CD4-positive, CD25-positive, alpha-beta regulatory T cell (primary cell): ENCODE measurements at regions not wholly inside any gene's neighbourhood (a gene's known extent, or its start where the extent isn't known, plus 50 kb on each side); places are given as distances from the start of the nearest gene placed in this dataset.

Experiments
- ATAC-seq, 2 donors: fragments of 150-1000 bp; cut with Tn5 transposase; one replicate each; pipeline ENCODE4 v1.10.0; 2021; ENCODE audit warnings: low read depth in 2 of 2, moderate number of reproducible peaks in 2 of 2, moderate library complexity in 1 of 2
- DNase-seq, 3 donors: peaks; one replicate each; pipeline versions ENCODE4 v3.0.0 to v3.0.0-alpha.2; 2012 to 2022; ENCODE audit warnings: mixed read lengths in 1 of 3
- H3K27ac ChIP-seq: one replicate; pipeline ENCODE4 v1.7.0; 2013; ENCODE audit warnings: mild to moderate bottlenecking, low read length; ENCODE audit not compliant: insufficient read depth, poor library complexity, severe bottlenecking
- H3K27me3 ChIP-seq: one replicate; pipeline ENCODE4 v1.7.0; 2013; ENCODE audit warnings: low read length; ENCODE audit not compliant: control insufficient read depth, insufficient read depth
- H3K36me3 ChIP-seq: one replicate; pipeline ENCODE4 v1.7.0; 2013; ENCODE audit warnings: mild to moderate bottlenecking, low read length, moderate library complexity; ENCODE audit not compliant: control insufficient read depth, insufficient read depth
- H3K4me1 ChIP-seq: 2 replicates; pipeline ENCODE4 v1.7.0; 2013; ENCODE audit warnings: mild to moderate bottlenecking, low read length; ENCODE audit not compliant: insufficient read depth, control insufficient read depth, poor library complexity, severe bottlenecking
- H3K4me3 ChIP-seq: one replicate; pipeline ENCODE4 v1.7.0; 2013; ENCODE audit warnings: low read depth, mild to moderate bottlenecking, low read length, moderate library complexity
- H3K9me3 ChIP-seq, 2 experiments: 1 replicate in 1 of 2; 2 replicates in 1 of 2; pipeline ENCODE4 v1.7.0; 2013; ENCODE audit warnings: low read length in 2 of 2, mild to moderate bottlenecking in 1 of 2, moderate library complexity in 1 of 2; ENCODE audit not compliant: control insufficient read depth in 2 of 2
- H3K27ac Mint-ChIP-seq, 3 donors: one replicate each; pipeline ENCODE4 v1.8.0; 2020 to 2022; ENCODE audit warnings: mild to moderate bottlenecking in 3 of 3, mixed read lengths in 3 of 3, moderate library complexity in 2 of 3
- H3K27me3 Mint-ChIP-seq: one replicate; pipeline ENCODE4 v1.8.0; 2022; ENCODE audit warnings: mild to moderate bottlenecking, mixed read lengths
- H3K36me3 Mint-ChIP-seq: one replicate; pipeline ENCODE4 v1.8.0; 2020; ENCODE audit warnings: mixed read lengths
- H3K4me1 Mint-ChIP-seq, 4 donors: one replicate each; pipeline ENCODE4 v1.8.0; 2020 to 2022; ENCODE audit warnings: mixed read lengths in 4 of 4, mild to moderate bottlenecking in 1 of 4
- H3K4me3 Mint-ChIP-seq, 4 donors: one replicate each; pipeline ENCODE4 v1.8.0; 2020 to 2022; ENCODE audit warnings: mild to moderate bottlenecking in 4 of 4, mixed read lengths in 4 of 4, moderate library complexity in 3 of 4
- H3K9me3 Mint-ChIP-seq, 7 donors: one replicate each; pipeline ENCODE4 v1.8.0; 2020 to 2022; ENCODE audit warnings: mixed read lengths in 7 of 7, mild to moderate bottlenecking in 3 of 7, moderate library complexity in 2 of 7

DNA sequence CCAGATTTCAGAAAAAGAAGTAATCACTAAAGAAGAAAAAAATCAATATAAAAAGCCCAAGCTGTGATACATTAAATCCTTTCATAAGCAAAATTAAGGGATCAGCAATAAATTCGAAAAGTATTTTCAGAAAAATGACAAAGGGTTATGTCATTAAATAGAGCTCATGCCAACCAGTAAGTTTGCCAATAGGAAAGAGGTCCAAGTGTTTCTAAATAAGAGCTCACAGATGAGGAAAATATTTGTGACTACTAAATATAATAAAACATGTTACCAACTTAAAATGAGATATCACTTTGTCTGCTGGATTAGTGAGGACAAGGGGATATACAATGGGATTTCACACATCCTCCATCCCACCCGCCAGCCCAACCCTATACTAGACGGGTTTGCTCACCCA lies 140.3 kb upstream of the EYA4 start:
- ATAC-seq, result no peak
- no peak for DNase-seq
- Histone ChIP-seq H3K27ac (no peak overlapping the region), H3K36me3 (no peaks in the 10 kb centered on the region), H3K4me1 (no peaks in the 10 kb centered on the region), H3K9me3 (no peaks in the 10 kb centered on the region), H3K4me3 (no peak overlapping the region), H3K27me3 (no peaks in the 10 kb centered on the region)
- H3K27me3 Mint-ChIP-seq, result no peaks in the 10 kb centered on the region
- H3K27ac Mint-ChIP-seq, result no peak overlapping the region
- no peak overlapping the region for H3K4me3 Mint-ChIP-seq
- no peaks in the 10 kb centered on the region for H3K4me1 Mint-ChIP-seq
- H3K9me3 Mint-ChIP-seq, result peaks cover 0 to 4% (median 0%) of the 10 kb centered on the region in 7 donors
- no peaks in the 10 kb centered on the region for H3K36me3 Mint-ChIP-seq

DNA sequence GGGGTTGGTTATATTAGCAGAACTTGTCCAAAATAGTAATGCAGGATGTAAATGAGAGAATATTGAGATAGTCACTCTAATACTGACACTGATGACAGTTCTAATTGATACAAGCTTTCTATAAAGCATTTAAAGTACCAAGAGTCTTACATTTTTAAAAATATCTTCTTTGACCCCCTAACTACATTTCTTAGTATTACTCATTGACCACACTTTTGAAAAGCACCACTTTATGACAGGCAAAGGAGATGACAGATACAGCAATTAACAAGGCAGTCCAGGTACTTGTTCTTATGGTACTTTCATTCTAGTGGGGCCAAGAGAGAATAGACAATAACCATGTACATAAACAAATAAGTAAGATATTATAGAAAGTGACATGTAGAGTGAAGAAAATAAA lies 139.4 kb upstream of the EYA4 start:
- Mint-ChIP-seq H3K36me3 (no peaks in the 10 kb centered on the region), H3K4me1 (no peaks in the 10 kb centered on the region), H3K27ac (no peak overlapping the region), H3K27me3 (no peaks in the 10 kb centered on the region), H3K9me3 (peaks cover 0 to 4% (median 0%) of the 10 kb centered on the region in 7 donors), H3K4me3 (no peak overlapping the region)
- Histone ChIP-seq H3K9me3 (peaks cover 0 to 2% of the 10 kb centered on the region in 2 experiments), H3K4me1 (no peaks in the 10 kb centered on the region), H3K4me3 (no peak overlapping the region), H3K27ac (no peak overlapping the region), H3K27me3 (no peaks in the 10 kb centered on the region), H3K36me3 (no peaks in the 10 kb centered on the region)
- no peak for ATAC-seq
- no peak for DNase-seq

DNA sequence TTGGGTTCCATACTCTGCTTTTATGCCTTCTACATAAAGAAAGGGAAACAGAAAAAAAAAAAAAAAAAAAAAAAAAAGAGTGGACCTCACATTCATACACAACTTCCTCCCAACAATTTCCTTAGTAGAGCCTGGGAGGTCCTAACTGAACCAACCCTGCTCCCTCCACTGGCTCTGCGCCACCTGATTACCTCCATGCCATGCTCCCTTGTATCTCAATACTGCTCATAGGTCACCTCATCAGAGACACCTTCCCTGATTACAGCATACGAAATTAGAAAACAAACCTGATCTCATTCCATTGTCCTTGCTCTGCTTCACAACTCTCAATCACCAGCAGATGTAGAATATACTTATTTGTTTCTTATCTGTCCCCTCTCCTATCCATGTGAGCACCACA lies 134.2 kb upstream of the EYA4 start:
- peaks cover 0 to 4% (median 1%) of the 10 kb centered on the region in 7 donors for H3K9me3 Mint-ChIP-seq
- ATAC-seq, result no peak
- no peaks in the 10 kb centered on the region for H3K4me1 Mint-ChIP-seq
- Histone ChIP-seq H3K4me1 (no peaks in the 10 kb centered on the region), H3K36me3 (no peaks in the 10 kb centered on the region), H3K9me3 (peaks cover 0 to 2% of the 10 kb centered on the region in 2 experiments), H3K27ac (no peak overlapping the region), H3K4me3 (no peak overlapping the region), H3K27me3 (no peaks in the 10 kb centered on the region)
- no peaks in the 10 kb centered on the region for H3K36me3 Mint-ChIP-seq
- DNase-seq, result no peak
- H3K27ac Mint-ChIP-seq, result no peak overlapping the region
- no peaks in the 10 kb centered on the region for H3K27me3 Mint-ChIP-seq
- no peak overlapping the region for H3K4me3 Mint-ChIP-seq

DNA sequence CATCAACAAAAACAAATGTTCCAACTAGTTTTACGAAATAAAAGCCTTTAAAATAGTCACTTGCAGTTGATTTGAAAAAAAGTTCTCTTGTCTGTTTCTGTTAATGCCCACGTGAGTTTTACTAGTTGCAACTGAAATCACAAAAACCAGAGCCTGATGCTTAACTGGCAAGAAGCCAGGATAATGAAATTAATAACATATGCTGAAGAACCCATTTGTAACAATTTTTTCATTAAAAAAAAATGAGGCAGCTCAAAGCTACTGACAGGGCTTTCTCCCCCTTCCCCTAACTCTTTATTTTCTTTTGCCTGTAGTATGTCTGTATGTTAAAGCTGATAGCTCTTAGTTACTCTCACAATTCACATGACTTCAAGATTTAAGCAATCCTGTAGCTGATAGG lies 132.7 kb upstream of the EYA4 start:
- H3K27ac Mint-ChIP-seq, result no peak overlapping the region
- Histone ChIP-seq H3K27me3 (no peaks in the 10 kb centered on the region), H3K36me3 (no peaks in the 10 kb centered on the region), H3K4me3 (no peak overlapping the region), H3K27ac (no peak overlapping the region), H3K9me3 (peaks cover 0 to 2% of the 10 kb centered on the region in 2 experiments), H3K4me1 (no peaks in the 10 kb centered on the region)
- no peaks in the 10 kb centered on the region for H3K36me3 Mint-ChIP-seq
- DNase-seq (no peak), ATAC-seq (no peak)
- no peak overlapping the region for H3K4me3 Mint-ChIP-seq
- no peaks in the 10 kb centered on the region for H3K27me3 Mint-ChIP-seq
- peaks cover 0 to 4% (median 1%) of the 10 kb centered on the region in 7 donors for H3K9me3 Mint-ChIP-seq
- H3K4me1 Mint-ChIP-seq, result no peaks in the 10 kb centered on the region

DNA sequence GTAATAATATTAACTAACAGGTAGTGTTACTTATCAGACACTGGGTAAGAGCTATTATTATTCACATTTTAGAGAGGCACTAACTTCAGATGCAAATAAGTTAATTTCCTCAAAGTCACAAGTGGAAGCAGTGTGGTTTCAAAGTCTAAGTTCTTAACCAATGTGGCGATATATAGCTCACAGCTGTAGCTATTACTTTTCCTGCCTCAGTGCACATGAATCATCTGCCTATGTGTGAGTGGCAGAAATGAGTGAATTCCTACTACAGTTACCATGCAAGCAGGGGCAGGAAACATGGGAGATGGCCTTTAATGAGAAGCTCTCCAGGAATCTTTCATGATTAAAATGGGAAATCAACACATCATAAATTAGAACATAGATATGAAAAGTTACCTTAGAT lies 126.2 kb upstream of the EYA4 start:
- no peak for DNase-seq
- H3K9me3 Mint-ChIP-seq, result peaks cover 0 to 10% (median 3%) of the 10 kb centered on the region in 7 donors
- no peak overlapping the region for H3K27ac ChIP-seq
- no peaks in the 10 kb centered on the region for H3K27me3 Mint-ChIP-seq
- no peak overlapping the region for H3K27ac Mint-ChIP-seq
- ATAC-seq, result no peak
- no peaks in the 10 kb centered on the region for H3K9me3 ChIP-seq
- H3K4me3 ChIP-seq, result no peak overlapping the region
- no peaks in the 10 kb centered on the region for H3K4me1 ChIP-seq
- no peak overlapping the region for H3K4me3 Mint-ChIP-seq
- H3K27me3 ChIP-seq, result no peaks in the 10 kb centered on the region
- H3K36me3 Mint-ChIP-seq, result no peaks in the 10 kb centered on the region
- H3K4me1 Mint-ChIP-seq, result no peaks in the 10 kb centered on the region
- H3K36me3 ChIP-seq, result no peaks in the 10 kb centered on the region

DNA sequence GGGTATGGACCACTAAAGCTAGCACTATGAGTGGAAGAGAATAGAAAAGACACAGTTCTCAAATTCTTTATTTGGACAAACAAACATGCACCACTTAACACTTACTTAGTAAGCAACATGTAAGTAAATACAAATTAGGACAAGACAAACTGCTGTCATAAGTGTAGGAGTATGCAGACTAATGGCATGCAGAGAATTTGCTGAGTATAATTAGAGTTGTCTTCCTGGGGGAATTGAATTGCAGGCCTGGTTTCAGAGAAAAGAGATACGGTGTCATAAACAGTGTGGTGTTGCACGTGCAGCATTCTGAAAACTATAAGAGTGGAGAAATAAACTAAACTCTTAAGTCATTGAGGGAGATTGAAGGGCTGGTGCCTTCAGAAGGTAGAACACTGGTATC lies 125.2 kb upstream of the EYA4 start:
- no peak overlapping the region for H3K27ac ChIP-seq
- no peaks in the 10 kb centered on the region for H3K36me3 ChIP-seq
- H3K4me3 ChIP-seq, result no peak overlapping the region
- no peaks in the 10 kb centered on the region for H3K27me3 Mint-ChIP-seq
- H3K9me3 ChIP-seq, result no peaks in the 10 kb centered on the region
- H3K4me1 Mint-ChIP-seq, result no peaks in the 10 kb centered on the region
- H3K27ac Mint-ChIP-seq, result no peak overlapping the region
- H3K36me3 Mint-ChIP-seq, result no peaks in the 10 kb centered on the region
- no peak overlapping the region for H3K4me3 Mint-ChIP-seq
- peaks cover 0 to 15% (median 3%) of the 10 kb centered on the region in 7 donors for H3K9me3 Mint-ChIP-seq
- ATAC-seq (no peak), DNase-seq (no peak)
- no peaks in the 10 kb centered on the region for H3K27me3 ChIP-seq
- no peaks in the 10 kb centered on the region for H3K4me1 ChIP-seq

DNA sequence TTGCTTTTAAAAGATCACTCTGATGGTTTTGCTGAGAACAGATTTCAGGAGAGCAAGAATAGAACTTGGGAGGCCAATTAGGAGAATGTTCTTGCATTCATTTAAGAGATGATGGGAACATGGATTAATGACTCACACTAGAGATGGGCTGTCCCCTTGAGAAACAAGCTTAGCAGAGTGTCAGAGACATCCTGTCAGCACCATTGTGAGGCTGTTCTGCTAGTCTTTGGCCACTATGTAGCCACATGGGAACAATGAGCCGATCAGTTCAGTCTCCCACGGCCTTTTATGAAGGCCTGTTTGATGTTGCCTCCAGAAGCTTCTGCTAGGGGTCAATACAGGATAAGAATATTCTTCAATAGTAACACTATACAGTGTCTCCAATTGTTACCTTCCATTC lies 113.0 kb upstream of the EYA4 start:
- no peak overlapping the region for H3K4me3 ChIP-seq
- Mint-ChIP-seq H3K4me1 (no peaks in the 10 kb centered on the region), H3K4me3 (no peak overlapping the region), H3K27me3 (no peaks in the 10 kb centered on the region), H3K36me3 (no peaks in the 10 kb centered on the region), H3K9me3 (peaks cover 0 to 5% (median 0%) of the 10 kb centered on the region in 7 donors), H3K27ac (no peak overlapping the region)
- H3K27ac ChIP-seq, result no peak overlapping the region
- no peaks in the 10 kb centered on the region for H3K36me3 ChIP-seq
- no peaks in the 10 kb centered on the region for H3K9me3 ChIP-seq
- H3K4me1 ChIP-seq, result no peaks in the 10 kb centered on the region
- DNase-seq, result no peak
- no peaks in the 10 kb centered on the region for H3K27me3 ChIP-seq
- no peak for ATAC-seq

DNA sequence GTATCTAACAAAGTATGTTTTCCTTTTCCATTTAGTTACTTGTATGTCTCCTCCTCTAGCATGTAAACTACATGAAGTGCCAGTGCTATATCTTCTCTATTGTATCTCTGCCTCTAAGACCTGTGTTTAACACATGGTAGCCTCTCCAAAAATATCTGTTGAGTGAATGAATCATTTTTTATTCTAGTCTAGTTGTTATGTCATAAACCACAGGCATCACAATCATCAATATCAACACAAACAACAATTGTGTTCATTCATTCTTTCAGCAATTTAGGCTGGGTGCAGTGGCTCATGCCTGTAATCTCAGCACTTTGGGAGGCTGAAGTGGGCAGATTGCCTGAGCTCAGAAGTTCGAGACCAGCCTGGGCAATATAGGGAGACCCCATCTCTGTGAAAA lies 111.6 kb upstream of the EYA4 start:
- peaks cover 0 to 5% (median 0%) of the 10 kb centered on the region in 7 donors for H3K9me3 Mint-ChIP-seq
- H3K27me3 Mint-ChIP-seq, result no peaks in the 10 kb centered on the region

More for the DNA sequence above, 111.6 kb upstream of the EYA4 start:
- Mint-ChIP-seq H3K4me1 (no peaks in the 10 kb centered on the region), H3K36me3 (no peaks in the 10 kb centered on the region), H3K4me3 (no peak overlapping the region), H3K27ac (no peak overlapping the region)
- Histone ChIP-seq H3K36me3 (no peaks in the 10 kb centered on the region), H3K4me1 (no peaks in the 10 kb centered on the region), H3K4me3 (no peak overlapping the region), H3K27me3 (no peaks in the 10 kb centered on the region), H3K27ac (no peak overlapping the region), H3K9me3 (no peaks in the 10 kb centered on the region)
- ATAC-seq, result no peak
- no peak for DNase-seq
